HEK293 (cell line): ENCODE measurements at regions not wholly inside any gene's neighbourhood (a gene's known extent, or its start where the extent isn't known, plus 50 kb on each side); places are given as distances from the start of the nearest gene placed in this dataset.

Experiments used
- CTCF ChIP-seq: fragments of 450-650 bp; formaldehyde crosslinking; IDR thresholded peaks from 2 replicates; pipeline ENCODE4 v1.5.1; 2016; ENCODE audit warnings: missing biosample characterization, missing genetic modification characterization
- PBX3 ChIP-seq: sonication (generic); formaldehyde crosslinking; IDR thresholded peaks from 2 replicates; pipeline ENCODE4 v1.8.1; 2022; ENCODE audit warnings: mild to moderate bottlenecking, moderate library complexity, missing genetic modification reagents
- ZNF239 ChIP-seq: fragments of 450-650 bp; formaldehyde crosslinking; IDR thresholded peaks from 2 replicates; pipeline ENCODE4 v1.5.1; 2016; ENCODE audit warnings: missing biosample characterization, missing genetic modification characterization
- ZNF692 ChIP-seq: fragments of 450-650 bp; formaldehyde crosslinking; IDR thresholded peaks from 2 replicates; pipeline ENCODE4 v1.5.1; 2016; ENCODE audit warnings: missing biosample characterization, missing genetic modification characterization

- TF ChIP-seq CTCF (tag by site-specific recombination): no peak
- TF ChIP-seq ZNF692: no peak
- TF ChIP-seq PBX3 (CRISPR knock-in tag): no peak
- no peak for TF ChIP-seq ZNF239
These were observed 177.4 kb upstream of the NECTIN1 start for GRCh38 chr11:119906376-119906775.
